ENCODE measurements at regions not wholly inside any gene's neighbourhood (a gene's known extent, or its start where the extent isn't known, plus 50 kb on each side); places are given as distances from the start of the nearest gene placed in this dataset.

- DNase-seq (ENCODE audit: low spot score) (no peak), ATAC-seq (no peak)
- Histone ChIP-seq H4K20me1 (replicated peaks; ENCODE audit: insufficient read depth) (no peaks in the 10 kb centered on the region), H3K79me2 (replicated peaks; ENCODE audit: insufficient read depth) (peaks cover 32% of the 10 kb centered on the region), H3K9me2 (ENCODE audit: insufficient read depth) (no peaks in the 10 kb centered on the region), H3K4me1 (ENCODE audit: insufficient read depth) (no peaks in the 10 kb centered on the region), H3K4me2 (no peak overlapping the region), H3K27me3 (ENCODE audit: insufficient read depth) (no peaks in the 10 kb centered on the region), H3K36me3 (ENCODE audit: insufficient read depth) (no peaks in the 10 kb centered on the region), H3K27ac (ENCODE audit: low read depth) (no peak overlapping the region), H2AFZ (no peak overlapping the region), H3K4me3 (no peak overlapping the region), H3F3A (replicated peaks; ENCODE audit: low read depth) (no peaks in the 10 kb centered on the region)
- peaks cover 2% of the 10 kb centered on the region; the same call in 1 of the 3 replicates for H3K9me3 Mint-ChIP-seq
- H3K4me3 Mint-ChIP-seq: no peak overlapping the region
- peaks cover 3% of the 10 kb centered on the region for H3K4me1 Mint-ChIP-seq
- peaks cover 5% of the 10 kb centered on the region for H3K27me3 Mint-ChIP-seq (ENCODE audit: insufficient read depth, low read depth, poor library complexity)
- no peak overlapping the region for H3K27ac Mint-ChIP-seq
- TF ChIP-seq EZH2phosphoT487 (IDR thresholded peaks at IDR 0.05; ENCODE audit: unreplicated experiment): no peak
- no peak for TF ChIP-seq CREB1 (CRISPR knock-in tag; IDR thresholded peaks at IDR 0.05; ENCODE audit: low read depth)
- TF ChIP-seq, protein P1, sequence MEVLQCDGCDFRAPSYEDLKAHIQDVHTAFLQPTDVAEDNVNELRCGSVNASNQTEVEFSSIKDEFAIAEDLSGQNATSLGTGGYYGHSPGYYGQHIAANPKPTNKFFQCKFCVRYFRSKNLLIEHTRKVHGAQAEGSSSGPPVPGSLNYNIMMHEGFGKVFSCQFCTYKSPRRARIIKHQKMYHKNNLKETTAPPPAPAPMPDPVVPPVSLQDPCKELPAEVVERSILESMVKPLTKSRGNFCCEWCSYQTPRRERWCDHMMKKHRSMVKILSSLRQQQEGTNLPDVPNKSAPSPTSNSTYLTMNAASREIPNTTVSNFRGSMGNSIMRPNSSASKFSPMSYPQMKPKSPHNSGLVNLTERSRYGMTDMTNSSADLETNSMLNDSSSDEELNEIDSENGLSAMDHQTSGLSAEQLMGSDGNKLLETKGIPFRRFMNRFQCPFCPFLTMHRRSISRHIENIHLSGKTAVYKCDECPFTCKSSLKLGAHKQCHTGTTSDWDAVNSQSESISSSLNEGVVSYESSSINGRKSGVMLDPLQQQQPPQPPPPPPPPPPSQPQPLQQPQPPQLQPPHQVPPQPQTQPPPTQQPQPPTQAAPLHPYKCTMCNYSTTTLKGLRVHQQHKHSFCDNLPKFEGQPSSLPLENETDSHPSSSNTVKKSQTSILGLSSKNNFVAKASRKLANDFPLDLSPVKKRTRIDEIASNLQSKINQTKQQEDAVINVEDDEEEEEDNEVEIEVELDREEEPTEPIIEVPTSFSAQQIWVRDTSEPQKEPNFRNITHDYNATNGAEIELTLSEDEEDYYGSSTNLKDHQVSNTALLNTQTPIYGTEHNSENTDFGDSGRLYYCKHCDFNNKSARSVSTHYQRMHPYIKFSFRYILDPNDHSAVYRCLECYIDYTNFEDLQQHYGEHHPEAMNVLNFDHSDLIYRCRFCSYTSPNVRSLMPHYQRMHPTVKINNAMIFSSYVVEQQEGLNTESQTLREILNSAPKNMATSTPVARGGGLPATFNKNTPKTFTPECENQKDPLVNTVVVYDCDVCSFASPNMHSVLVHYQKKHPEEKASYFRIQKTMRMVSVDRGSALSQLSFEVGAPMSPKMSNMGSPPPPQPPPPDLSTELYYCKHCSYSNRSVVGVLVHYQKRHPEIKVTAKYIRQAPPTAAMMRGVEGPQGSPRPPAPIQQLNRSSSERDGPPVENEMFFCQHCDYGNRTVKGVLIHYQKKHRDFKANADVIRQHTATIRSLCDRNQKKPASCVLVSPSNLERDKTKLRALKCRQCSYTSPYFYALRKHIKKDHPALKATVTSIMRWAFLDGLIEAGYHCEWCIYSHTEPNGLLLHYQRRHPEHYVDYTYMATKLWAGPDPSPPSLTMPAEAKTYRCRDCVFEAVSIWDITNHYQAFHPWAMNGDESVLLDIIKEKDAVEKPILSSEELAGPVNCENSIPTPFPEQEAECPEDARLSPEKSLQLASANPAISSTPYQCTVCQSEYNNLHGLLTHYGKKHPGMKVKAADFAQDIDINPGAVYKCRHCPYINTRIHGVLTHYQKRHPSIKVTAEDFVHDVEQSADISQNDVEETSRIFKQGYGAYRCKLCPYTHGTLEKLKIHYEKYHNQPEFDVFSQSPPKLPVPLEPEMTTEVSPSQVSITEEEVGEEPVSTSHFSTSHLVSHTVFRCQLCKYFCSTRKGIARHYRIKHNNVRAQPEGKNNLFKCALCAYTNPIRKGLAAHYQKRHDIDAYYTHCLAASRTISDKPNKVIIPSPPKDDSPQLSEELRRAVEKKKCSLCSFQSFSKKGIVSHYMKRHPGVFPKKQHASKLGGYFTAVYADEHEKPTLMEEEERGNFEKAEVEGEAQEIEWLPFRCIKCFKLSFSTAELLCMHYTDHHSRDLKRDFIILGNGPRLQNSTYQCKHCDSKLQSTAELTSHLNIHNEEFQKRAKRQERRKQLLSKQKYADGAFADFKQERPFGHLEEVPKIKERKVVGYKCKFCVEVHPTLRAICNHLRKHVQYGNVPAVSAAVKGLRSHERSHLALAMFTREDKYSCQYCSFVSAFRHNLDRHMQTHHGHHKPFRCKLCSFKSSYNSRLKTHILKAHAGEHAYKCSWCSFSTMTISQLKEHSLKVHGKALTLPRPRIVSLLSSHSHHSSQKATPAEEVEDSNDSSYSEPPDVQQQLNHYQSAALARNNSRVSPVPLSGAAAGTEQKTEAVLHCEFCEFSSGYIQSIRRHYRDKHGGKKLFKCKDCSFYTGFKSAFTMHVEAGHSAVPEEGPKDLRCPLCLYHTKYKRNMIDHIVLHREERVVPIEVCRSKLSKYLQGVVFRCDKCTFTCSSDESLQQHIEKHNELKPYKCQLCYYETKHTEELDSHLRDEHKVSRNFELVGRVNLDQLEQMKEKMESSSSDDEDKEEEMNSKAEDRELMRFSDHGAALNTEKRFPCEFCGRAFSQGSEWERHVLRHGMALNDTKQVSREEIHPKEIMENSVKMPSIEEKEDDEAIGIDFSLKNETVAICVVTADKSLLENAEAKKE (CRISPR knock-in tag; IDR thresholded peaks at IDR 0.05): no peak
- no peaks in the 10 kb centered on the region; the same call in 2 of the 3 replicates for H3K36me3 Mint-ChIP-seq (ENCODE audit: low read depth)
These were observed 66.0 kb upstream of the PPARA start for GRCh38 chr22:46084376-46084775.

DNA sequence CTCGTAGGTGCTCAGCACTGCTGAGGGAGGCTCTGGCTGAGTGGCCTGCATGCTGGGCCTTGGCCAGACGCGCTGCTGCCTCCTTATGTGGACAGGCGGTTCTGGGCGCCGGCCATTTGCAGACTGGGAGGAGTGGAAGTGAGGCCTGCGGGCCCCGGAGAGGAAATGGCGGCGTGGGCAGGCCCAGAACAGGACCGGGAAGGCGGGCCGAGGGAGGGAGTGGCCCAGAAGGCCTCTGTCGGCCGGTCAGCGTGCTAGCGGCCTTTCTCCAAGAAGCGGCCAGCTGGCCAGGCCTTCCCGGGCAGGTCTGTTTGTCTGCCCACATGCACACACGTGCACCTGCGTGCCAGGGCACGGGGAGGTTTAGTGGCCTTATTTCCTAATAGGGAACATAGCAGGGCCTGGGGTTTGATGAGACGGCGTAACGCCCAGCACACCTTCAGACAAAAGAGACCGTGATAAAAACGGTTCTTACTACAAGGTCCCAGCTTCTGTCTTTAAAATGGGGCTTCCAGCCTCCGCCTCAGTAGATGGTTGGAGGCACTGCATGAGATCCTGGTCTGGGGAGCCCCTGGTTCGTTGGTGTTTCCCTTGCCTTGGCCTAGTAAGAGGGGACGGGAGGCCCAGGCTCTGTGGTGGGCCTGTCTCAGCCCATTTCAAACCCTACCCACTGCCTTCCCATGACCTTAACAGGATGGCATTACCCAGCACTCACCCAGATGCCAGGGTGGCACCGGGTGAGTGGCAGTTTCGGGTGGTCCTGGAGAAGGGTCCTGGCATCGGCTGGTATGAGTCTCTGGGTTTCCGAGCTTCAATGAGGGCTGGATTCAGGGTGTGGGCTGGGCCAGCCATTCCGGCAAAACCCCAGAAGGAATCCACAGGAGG is 65.1 kb upstream of the PPARA start:
- Mint-ChIP-seq H3K27me3 (ENCODE audit: insufficient read depth, low read depth, poor library complexity) (peaks cover 5% of the 10 kb centered on the region), H3K36me3 (ENCODE audit: low read depth) (no peaks in the 10 kb centered on the region; the same call in 2 of the 3 replicates), H3K9me3 (peaks cover 2% of the 10 kb centered on the region; the same call in 1 of the 3 replicates), H3K27ac (no peak overlapping the region), H3K4me3 (no peak overlapping the region), H3K4me1 (peaks cover 3% of the 10 kb centered on the region)
- ATAC-seq: peak; percentile 18; the same call in 2 of the 3 replicates
- Histone ChIP-seq H3K27ac (ENCODE audit: low read depth) (no peak overlapping the region), H3F3A (replicated peaks; ENCODE audit: low read depth) (no peaks in the 10 kb centered on the region), H3K4me1 (ENCODE audit: insufficient read depth) (no peaks in the 10 kb centered on the region), H3K9me2 (ENCODE audit: insufficient read depth) (no peaks in the 10 kb centered on the region), H4K20me1 (replicated peaks; ENCODE audit: insufficient read depth) (no peaks in the 10 kb centered on the region), H3K4me3 (no peak overlapping the region), H2AFZ (no peak overlapping the region), H3K79me2 (replicated peaks; ENCODE audit: insufficient read depth) (peaks cover 28% of the 10 kb centered on the region), H3K4me2 (no peak overlapping the region), H3K36me3 (ENCODE audit: insufficient read depth) (no peaks in the 10 kb centered on the region), H3K27me3 (ENCODE audit: insufficient read depth) (no peaks in the 10 kb centered on the region)
- DNase-seq (ENCODE audit: low spot score): no peak
- TF ChIP-seq ZNF114 (CRISPR knock-in tag; IDR thresholded peaks at IDR 0.05): no peak
- TF ChIP-seq STAT1 (IDR thresholded peaks at IDR 0.05; ENCODE audit: unreplicated experiment): no peak
- no peak for TF ChIP-seq CTCF (conservative IDR thresholded peaks at IDR 0.05; ENCODE audit: low read depth in 2 of 2)
- TF ChIP-seq EZH2phosphoT487 (IDR thresholded peaks at IDR 0.05; ENCODE audit: unreplicated experiment): no peak
- no peak for TF ChIP-seq ZNF331 (CRISPR knock-in tag; IDR thresholded peaks at IDR 0.05; ENCODE audit: low read depth)
- no peak for TF ChIP-seq NANOG (IDR thresholded peaks at IDR 0.05; ENCODE audit: borderline replicate concordance)
- no peak for TF ChIP-seq JUNB (IDR thresholded peaks at IDR 0.05; ENCODE audit: unreplicated experiment)

All from GM23338 (cell line).